HG02970 (cell line): ENCODE measurements at regions not wholly inside any gene's neighbourhood (a gene's known extent, or its start where the extent isn't known, plus 50 kb on each side); places are given as distances from the start of the nearest gene placed in this dataset.

Experiments
- ATAC-seq: cut with Tn5 transposase; IDR thresholded peaks from one replicate; pipeline ENCODE4 v1.9.1; 2021; ENCODE audit warnings: mild to moderate bottlenecking, moderate library complexity, moderate number of reproducible peaks; ENCODE audit not compliant: unreplicated experiment, low FRiP score

DNA sequence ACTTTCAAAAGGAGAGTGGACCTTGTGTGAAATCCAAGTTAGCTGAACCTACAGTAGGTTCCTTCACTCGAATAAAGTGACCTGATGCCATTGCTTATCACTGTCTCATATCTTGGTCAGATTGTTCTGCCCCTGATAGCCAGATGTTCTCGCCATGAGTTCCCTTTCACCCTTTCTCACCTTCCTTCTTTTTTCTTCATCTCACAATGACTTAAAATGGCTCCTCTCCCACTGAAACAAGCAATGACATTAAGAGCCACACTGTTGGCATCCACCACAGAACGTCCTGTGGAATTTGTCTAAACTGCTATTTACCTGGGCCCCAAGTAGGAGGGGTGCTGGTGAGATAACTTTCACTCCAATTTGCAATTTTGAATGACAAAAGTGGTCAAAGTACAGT lies 227.6 kb upstream of the PPP1R2C start:
- ATAC-seq = no peak

- ATAC-seq = no peak
These were observed 230.4 kb upstream of the PPP1R2C start for GRCh38 chrX:43008356-43008755.

DNA sequence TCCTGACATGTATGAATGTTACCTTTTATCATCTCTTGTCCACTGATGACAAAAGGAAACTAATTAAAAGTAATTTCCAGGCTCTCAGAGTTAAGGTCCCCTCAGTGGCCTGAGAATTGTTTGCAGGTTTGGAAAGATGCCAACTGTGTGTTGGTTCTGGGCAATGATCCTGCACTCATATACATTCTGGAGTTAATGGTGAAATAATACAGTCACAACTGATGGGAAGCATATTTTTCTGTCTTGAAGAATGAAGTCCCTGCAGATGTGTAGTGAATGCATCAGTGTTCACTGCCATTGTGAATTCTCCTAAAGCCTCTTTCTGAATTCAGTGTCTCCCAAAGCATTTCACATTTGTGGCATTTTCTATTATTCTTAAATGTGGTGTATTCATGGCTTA lies 238.1 kb upstream of the PPP1R2C start:
- ATAC-seq = no peak

- ATAC-seq = no peak
These were observed 240.1 kb upstream of the PPP1R2C start for GRCh38 chrX:43018031-43018430.

DNA sequence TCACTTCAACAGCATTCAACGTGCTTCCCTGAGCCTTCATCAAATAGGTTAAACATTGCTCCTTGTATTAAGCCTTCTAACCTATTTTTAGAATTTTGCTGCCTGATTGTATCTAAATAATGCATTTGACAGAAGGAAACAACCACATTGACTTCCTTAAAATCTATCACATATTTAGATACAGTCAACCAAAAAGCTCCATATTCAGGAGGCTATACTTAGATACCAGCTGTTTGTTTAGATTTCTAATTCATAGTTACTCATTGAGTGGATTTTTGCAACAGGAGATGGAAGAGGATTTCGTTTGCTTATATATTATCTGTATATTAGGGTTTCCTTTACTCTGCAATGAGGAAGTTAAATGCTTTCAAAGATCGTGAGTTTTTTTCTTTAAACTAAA lies 241.1 kb upstream of the PPP1R2C start:
- no peak for ATAC-seq

GRCh38 chrX:43025806-43026315 lies 247.9 kb upstream of the PPP1R2C start:
- ATAC-seq = no peak

GRCh38 chrX:43064096-43064495 lies 286.1 kb upstream of the PPP1R2C start:
- ATAC-seq = no peak

- ATAC-seq = no peak
These were observed 288.0 kb upstream of the PPP1R2C start for GRCh38 chrX:43065978-43066377.

- ATAC-seq = no peak
These were observed 290.7 kb upstream of the PPP1R2C start for GRCh38 chrX:43068639-43069038.

DNA sequence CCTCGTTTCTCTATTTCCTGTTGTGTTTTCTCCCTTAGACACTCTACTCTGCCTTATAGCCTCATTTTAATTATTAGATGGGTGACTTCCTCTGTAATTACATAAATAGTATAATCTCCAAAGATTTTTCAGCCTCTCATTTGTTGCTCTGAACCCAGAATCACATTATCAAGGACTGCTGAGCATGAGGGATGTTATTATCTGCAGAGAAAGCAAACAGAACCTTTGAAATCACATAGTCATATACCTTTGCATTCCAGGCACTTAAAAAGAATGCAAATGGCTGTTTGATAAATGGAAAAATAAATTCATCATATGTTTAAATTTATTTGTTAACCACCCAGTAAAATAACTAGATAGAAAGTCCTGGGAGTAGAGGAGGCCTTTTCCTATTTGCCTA lies 305.1 kb upstream of the PPP1R2C start:
- ATAC-seq = no peak

DNA sequence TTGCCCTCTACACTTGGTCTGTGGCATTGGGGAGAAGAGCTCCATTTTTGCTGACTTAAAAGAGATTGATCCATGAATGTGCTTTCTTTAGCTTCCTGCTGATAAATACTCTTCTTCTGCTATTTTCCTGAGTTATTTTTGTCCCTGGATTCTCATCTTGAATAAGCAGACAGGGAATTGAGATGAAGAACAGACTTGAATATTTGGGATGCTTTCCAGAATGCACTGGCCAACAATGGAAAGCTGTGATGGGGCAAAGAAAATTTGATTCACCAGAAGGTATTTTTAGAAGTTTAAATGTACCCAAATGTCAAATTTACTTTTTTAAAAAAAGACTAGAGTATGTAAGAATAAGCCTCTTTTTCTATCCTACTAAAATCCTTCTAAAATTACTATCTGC lies 309.9 kb upstream of the PPP1R2C start:
- no peak for ATAC-seq

GRCh38 chrX:43096830-43097229 lies 318.9 kb upstream of the PPP1R2C start:
- no peak for ATAC-seq

DNA sequence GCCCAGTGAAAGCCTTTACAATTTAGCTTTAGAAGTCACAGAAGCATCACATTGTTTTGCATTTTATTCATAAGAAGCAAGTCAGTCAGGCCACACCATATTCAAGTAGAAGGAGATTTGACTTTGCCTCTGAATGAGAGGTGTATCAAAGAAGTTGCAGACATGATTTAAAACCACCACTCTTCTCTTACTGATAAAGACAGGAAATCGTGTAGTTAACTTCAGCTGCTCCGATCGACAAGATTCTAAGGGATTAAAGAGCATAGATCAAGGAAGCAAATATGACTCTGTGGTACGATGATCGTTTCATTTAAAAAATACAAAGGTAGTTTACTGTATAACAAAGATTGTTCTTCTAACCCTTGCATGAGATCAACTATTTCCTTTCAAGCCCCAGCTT lies 328.0 kb upstream of the PPP1R2C start:
- ATAC-seq = no peak

- no peak for ATAC-seq
These were observed 330.9 kb upstream of the PPP1R2C start for GRCh38 chrX:43108828-43109227.

GRCh38 chrX:43121637-43122036 lies 343.7 kb upstream of the PPP1R2C start:
- no peak for ATAC-seq

- no peak for ATAC-seq
These were observed 361.7 kb upstream of the PPP1R2C start for GRCh38 chrX:43139645-43140044.

DNA sequence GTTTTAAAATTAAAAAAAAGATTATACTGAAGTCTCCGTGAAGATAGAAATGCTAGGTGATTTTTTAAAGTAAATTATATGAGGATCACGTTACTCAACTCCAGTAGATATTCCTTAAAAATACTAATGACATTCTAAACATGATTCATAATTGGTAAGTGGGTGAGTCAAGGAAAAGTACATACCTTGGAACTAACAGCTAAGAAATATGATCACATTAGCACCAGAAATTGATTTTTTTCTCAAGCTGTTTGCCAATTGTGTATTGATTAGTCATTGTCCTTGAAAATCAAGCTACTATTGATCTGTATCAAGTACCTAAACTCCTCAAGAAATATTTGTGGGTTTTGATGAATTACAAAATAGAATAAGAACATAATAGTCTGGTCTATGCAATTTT lies 362.6 kb upstream of the PPP1R2C start:
- no peak for ATAC-seq

- ATAC-seq = no peak
These were observed 363.9 kb upstream of the PPP1R2C start for GRCh38 chrX:43141885-43142284.

DNA sequence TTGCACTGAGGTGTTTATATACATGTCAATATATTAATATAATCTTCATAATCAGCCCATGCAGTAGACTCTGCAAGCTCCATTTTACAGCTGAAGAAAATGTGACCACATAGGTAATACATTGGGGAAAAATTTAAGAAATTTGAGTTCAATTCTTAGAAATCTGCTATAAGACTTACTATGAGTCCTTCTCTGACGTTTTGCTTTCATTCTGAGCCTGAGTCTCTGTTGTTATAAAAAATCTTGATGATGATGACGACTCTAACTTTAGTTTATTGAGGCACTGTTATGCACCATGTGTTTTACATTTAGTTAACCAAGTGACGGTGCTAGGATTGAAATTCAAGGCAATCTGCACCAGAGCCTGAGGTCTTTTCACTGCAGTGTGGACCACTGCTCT lies 370.3 kb upstream of the PPP1R2C start:
- no peak for ATAC-seq

DNA sequence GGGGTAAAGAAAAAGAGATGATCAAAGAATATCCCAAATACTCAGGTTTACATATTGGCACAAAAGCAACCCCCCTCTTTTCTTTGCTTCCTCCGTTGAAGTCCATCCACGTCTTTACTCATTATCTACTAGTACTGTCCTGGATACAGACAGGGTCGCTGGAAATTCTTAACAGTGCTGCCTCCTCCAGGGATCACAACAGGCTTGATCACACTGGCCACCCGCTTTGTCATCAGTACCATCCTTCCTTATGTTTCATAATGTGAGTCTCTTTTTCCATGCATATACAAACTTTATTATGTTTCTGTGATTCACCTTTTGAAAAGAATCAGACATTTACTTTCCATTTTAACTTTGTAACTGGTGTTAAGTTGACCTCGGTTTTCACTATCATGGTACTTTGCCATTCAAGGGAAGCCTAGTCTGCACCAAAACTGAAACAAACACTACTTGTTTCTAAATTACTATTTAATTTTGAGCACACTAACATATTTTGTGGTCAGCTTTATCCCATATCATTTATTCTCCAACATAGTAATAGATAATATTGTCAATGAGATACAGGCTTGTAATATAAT lies 387.5 kb upstream of the PPP1R2C start:
- ATAC-seq = no peak

GRCh38 chrX:43166874-43167273 lies 388.9 kb upstream of the PPP1R2C start:
- no peak for ATAC-seq

GRCh38 chrX:43175434-43175833 lies 397.5 kb upstream of the PPP1R2C start:
- no peak for ATAC-seq

DNA sequence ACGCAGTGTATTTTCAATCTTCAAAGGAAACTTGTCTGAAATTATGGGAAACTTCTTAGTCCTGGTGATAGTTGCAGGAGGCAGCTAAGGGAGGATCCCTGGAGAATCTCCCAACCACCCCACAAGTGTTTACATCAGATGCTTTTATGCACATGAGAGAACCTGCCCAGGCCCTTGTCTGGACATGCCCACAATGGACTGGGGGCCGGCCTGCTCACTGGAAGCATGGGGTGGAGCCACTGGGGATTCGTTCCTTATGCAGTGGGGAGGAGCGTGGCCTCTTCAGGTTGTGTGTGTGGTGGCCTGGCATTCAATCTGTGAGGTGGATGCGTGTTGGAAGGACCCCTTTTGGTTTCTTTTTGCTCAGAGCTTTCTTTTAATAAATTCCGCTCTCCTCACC lies 398.7 kb upstream of the PPP1R2C start:
- no peak for ATAC-seq
